GM18499 (cell line): ENCODE measurements at regions not wholly inside any gene's neighbourhood (a gene's known extent, or its start where the extent isn't known, plus 50 kb on each side); places are given as distances from the start of the nearest gene placed in this dataset.
"Not testable (repeated sequence)": the region's sequence is repeated elsewhere in the genome, so short reads cannot be mapped to it uniquely, and the experiment has no call there.

Experiments used
- ATAC-seq: cut with Tn5 transposase; IDR thresholded peaks from one replicate; pipeline ENCODE4 v1.9.1; 2021; ENCODE audit warnings: moderate number of reproducible peaks; ENCODE audit not compliant: insufficient read depth, unreplicated experiment

DNA sequence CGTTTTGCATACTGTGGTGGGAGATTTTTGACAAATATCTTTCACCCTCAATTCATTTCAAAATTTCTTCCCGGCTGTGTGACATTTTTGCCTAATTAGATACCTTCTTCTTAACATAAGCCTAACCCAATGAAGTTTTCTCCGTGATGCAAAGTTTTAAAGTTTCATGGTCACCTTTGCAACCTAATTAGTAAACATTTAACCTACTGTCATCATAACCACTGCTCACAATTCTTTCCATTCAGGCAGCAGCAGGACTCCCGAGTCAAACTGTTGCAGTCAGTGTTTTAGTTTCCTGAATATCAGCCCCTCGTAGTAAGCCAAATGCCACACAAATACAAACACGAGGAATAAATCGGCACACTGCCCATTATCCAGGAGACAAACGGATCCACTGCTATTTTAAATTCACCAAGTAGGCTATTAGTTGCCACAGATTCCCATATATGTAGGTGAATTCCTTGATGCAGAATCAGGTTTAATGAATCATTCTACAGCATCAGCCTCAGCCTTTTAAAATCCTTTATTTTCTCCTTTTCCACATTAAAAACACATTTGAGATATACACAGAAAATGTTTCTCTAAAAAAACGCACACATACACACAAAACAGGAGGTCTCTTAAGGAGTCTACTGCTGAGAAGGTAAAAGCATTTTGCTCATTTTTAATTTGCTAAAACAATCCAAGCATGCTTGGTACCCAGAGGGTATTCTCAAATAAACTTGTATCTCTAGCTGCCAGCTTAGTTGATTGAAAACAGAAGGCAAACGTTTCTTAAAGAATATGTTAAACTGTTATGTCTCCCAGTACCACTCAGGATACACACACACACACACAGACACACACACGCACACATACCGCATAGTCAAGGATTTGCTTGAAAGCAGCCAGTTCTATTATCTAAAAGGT is 106.5 kb upstream of the KCTD1 start:
- no peak for ATAC-seq

DNA sequence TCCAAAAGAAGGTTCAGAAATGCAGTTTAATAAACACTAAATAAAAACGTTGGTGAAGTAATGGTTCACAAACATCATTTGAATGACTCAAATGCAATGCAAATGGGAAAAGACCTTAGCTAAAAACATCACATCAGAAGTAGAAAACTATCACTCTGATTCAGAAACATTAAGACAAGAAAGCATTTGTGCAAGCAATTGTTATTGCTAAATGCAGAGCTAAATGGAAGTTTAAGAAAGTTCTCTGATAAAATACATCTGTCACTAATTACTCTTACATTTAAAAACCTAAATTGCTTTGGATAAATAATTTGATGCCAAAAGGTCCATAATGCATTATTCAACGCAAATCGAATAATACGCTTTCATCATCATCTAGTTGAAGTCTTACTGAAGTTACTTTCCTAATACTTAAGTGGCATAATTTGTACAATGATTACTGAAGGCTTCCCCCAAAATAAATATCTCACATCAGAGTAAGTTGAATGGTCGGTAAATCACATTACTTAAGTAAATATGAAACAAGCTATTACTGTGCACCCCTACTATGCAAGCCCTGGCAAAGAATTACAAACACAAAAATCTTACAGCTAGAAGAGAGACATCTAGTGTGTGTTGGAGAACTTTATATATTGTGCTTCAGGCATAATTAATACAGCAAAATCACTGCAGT is 105.7 kb upstream of the KCTD1 start:
- ATAC-seq, result no peak

DNA sequence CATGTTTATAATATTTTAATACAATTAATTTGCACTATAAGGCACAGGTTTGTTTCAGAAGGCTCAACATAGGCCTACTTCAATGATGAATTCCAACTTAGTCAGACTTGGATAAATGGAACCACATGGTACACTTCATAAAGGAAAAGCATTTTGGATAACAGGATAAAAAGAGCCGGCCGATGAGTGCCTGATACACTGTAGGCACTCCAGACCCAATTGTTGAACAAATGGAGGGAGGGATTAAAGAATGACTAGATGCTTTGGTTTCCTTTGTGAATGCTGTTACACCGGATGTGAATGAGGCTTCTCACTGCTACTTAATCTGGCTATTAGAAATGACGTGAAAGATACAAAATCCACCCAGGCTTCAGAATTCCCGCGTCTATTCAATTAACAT is 104.1 kb upstream of the KCTD1 start:
- ATAC-seq, result no peak

DNA sequence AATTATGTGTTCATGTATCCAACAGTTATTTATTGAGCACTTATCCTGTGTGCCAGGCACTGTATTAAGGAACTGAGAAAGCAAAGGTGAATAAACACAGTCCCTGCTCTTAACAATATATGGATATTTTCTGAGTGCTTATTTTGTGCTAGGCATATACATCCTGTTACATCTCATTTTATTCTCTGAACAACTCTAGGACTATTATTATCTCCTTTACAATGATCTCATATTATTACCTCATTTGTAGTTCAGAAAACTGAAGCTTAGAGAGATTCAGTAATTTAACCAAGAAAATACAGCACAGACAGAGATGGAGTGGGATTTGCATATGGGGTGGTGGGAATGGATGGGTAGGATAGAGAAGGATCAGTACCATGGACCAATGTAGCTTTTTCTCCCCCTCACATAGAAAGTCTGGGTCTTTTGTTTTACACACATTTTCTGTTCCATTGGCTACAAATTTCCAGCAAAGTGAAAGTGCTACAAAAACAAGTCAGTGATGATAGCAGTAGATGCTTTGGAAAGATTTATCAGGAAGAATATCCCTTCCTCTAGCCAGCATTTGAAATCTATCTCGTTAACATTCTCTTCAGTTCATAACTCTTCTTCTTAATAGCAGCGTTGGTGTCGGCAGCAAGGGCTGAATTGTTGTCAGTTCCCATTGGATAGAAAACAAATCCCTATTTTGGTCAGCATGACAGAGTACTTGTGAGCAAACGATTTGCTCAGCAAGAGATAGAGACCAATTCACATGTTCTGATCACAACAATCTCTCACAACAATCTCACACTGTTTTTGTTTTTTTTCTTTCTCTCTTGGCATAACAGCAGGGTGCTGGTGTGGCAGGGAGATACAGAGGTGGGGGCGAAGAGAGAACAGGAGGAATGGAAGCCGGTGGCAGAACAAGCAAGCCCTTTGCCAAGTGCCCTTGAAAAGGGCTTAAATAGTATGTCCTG is 102.2 kb upstream of the KCTD1 start:
- no peak for ATAC-seq

DNA sequence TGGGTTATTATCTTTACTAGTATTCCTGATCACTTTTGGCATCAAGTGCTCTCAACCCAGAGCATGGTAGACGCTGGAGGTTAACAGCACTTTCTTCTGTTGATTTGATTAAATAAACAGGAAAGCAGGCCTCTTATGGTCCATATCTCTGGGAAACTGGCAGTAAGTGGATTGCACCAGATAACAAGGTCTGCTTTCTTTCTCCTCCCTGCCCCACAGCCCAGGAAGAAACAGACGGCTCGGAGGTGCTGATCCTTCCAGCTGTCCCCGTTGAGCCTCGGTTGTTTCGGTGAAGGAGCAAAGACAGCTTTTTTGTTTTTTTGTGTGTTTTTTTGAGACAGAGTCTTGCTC is 100.8 kb upstream of the KCTD1 start:
- no peak for ATAC-seq

DNA sequence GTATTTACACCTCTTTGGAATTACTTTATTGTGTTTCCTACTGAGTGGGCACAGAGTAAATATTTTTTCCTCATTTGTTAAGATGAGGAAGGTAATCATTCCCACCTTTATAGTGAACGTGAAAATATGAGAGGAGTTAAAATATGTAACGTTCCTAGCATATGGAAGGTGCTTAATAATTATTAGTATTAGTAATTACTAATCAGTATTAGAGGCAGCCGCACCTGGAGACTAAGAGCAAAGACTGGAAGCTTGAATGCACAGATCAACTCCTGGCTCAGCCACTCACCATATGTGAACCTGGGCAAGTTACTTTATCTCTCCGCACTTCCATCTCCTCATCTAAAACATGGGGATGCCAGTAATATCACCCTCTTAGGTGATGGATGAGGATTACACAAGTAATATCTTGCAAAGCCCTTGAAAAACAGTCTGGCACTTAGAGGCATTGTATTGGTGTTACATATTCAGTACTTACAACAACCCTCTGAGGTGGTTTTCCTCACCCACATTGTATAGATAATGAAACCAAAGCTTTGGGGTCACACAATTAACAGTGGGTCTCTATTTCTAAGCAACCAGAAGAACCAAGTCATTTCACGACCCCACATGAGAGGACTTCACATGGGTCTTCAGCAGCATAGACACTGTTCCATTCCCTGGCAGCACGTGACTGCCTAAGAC is 100.3 kb upstream of the KCTD1 start:
- no peak for ATAC-seq

DNA sequence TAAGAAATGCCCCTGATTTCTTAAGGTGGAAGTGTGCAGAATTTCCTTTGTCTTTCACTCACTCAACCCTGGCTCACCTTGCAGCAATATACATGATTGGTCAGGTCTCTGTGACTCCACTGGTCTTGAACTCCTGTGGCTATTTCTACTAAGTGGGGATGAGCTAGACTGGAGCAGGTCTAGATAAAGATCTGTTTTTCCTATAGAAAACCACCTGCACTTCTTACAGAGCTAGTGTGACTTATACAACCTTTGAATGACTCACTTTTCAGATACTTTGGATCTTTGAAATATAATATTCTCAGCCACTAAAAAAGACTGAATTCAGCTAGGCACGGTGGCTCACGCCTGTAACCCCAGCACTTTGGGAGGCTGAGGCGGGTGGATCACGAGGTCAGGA is 98.5 kb upstream of the KCTD1 start:
- ATAC-seq, result no peak

DNA sequence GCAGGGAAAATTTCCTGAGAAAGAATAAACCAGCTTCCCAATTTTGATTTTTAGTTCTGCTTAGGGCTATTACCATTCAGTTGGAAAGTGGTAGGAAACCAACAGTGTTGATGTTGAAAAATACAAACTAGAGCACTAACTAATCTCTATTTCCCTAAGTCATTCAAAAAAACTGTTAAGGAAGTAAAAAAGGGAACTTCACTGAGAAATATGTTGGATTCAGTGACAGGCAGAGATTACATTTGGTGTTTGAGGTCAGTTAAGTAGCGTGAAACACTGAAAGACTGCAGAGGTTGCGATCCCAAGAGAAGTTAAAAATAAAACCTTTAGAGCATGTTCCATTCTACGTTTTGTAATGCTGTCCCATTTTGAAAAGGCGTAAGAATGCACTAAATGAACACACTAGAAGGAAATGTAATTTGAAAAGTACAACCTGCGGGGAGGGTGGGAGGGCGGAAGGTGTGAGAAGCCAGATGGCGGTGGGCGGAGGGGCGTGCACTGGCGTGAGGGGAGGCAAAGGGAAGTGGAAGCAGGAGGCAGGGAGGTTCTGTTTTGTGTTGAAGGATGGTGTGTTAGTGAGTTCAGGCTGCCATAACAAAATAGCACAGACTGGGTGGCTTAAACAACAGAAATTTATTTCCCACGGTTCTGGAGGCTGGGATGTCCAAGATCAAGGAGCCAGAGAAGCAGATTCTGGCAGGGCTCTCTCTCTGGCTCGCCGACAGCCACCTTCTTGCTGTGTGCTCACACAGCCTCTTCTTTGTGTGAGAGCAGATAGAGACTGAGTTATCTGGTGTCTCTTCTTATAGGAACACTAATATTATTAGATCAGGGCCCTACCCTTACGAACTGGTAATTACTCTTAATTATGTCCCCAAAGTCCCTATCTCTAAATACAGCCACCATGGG is 94.3 kb upstream of the KCTD1 start:
- ATAC-seq, result no peak

DNA sequence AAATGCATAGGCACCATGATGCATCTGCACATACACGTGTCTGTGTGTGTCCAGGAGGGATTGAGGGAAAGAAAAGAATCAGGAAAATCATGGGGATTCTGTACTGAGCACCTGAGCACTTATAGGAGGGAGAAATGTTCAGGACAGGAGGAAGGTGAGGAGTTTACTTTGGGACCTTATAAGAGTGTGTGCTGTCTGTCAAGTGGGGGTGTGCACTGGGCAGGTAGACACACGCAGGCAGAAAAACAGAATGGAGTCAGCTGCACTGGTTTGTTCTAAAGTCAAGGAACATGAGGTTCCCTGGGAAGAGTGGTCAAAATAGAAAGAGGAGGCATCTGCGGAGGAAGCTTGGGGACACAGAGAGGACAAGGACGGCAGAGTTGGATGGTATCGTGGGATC is 92.2 kb upstream of the KCTD1 start:
- ATAC-seq, result no peak

DNA sequence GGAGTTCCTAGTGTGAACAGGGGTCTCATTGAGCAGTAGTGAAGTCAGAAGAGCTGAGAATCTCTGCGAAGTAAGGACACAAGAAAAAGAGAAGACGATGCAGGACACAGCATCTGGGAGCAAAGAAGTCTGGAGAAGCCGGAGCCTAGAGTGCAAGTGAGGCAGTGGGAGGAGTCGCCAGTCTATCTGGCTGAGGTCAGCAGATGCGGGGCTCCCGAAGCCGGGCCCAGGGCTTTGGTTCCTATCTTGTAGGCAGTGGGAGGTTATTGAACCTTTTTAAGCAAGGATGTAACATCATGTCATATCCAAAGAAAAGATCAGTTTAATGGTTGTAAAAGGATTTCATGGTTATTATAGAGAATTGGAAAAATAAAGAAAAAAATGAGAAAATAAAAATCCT is 90.8 kb upstream of the KCTD1 start:
- ATAC-seq, result no peak

DNA sequence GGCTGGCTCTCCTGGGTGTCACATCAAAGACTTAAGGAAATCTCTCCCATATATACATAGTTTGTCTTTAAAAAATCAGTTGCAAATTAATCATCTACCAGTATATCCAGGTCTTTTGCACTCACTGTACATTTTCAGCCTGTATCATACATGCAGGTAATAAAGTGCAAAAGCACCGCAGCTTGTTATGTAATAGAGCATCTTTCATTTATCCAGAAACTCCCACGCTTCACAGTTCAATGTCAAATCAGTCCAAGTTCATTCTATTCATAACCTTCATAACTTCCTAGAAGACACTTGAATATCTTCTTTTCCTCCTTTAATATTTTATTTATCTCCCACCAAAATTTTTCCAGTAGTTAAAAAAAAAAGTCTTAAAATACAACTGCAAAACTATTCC is 89.6 kb upstream of the KCTD1 start:
- ATAC-seq, result no peak

DNA sequence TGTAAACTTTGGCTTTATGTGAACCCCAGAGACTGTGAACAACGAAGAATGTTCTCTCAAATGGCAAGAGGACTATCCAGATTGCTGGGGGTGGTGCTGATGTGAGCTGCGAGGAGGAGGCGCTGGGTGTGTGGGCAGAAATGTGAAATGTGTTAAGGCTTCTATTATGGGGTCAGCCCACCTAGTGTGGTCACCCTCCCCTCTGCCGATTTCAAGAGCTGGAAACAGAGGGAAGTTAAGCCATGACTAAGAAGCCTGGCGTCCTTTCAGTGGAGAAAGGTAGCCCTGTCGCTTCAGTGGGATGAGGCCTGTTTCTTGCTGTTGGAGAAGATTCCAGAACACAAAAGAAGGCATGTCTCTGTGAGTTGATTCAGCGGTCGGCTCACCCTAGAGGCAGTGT is 89.0 kb upstream of the KCTD1 start:
- ATAC-seq, result no peak

DNA sequence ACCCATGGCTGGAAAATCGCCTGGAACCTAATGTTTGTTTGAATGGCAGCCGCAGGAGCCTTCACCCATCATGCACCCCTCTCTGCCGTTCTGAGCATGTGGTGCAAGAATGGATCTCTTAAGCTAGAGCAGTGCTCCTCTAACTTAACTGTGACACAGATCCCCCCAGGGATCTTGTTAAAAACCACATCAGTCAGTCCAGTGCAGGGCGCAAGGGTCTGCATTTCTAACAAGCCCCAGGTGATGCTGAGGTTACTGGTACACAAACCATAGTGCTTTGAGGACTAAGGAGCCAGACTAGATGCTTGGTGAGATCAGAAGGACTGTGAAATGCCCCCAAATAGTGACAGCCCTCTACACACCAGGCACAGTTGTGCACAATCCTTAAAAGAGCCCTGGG is 87.1 kb upstream of the KCTD1 start:
- no peak for ATAC-seq

DNA sequence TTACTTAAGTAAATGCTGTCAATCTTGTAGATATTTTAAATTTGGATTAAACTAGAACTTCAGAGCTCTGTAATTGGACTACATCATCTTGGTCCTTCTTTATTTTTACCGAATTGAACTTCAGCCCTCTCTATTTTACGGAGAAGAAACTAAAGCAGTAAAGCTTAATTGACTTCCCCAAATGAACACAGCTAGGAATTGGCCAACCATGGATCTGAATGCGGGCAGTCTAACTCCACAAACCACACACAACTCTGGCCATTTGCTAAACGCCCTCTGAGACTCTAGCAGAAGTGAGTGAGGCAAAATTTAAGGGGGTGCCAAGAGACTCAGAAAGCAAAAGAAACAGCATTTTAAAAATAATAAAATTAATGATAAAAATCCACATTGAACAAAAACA is 86.3 kb upstream of the KCTD1 start:
- ATAC-seq, result no peak

DNA sequence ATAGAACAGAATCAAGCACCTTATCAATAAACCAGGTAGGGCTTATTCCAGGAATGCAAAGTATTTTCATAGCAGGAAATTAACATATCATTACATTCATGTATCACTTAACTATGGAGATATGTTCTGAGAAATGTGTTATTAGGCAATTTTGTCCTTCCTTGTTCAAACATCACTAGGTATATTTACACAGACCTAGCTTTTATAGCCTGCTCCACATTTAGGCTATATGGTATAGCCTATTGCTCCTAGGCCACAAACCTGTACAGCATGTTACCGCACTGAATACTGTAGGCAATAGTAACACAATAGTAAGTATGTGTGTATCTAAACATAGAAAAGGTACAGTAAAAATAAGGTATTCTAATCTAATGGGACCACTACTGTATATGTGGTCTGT is 82.8 kb upstream of the KCTD1 start:
- no peak for ATAC-seq

DNA sequence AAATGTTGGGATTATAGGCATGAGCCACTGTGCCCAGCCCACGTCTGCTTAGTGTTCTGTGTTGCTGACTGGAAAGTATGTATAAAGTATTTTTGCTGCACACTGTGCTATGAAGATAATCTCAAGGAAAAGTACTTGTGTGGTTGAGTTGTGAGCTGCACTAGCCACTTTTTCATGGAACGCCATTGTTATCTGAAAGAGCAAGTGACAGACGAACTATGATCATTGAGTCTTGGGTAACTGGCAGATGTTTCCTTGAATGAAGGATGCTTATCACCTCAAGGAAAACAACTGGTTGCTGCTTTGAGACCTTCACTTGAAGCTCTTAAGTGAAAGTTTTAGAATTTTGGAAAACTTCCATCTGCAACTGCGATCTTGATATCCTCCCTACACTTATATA is 82.2 kb upstream of the KCTD1 start:
- ATAC-seq, result no peak

DNA sequence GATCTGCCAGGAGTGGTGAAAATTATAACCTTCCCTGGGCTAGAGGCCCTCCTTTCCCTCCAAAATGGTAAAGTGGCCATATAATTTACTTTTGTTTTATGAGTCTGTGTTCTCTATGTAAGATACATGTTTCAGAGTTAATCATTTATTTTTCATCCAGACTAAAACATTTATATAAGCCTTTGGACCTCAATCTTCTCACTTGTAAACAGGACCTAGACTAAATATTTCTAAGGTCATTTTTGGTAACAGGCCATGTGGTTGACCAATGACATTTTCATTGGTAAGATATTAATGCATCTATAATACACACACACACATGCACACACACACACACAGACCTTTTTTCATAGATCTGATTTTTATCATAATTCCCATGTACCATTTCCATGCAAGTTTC is 79.7 kb upstream of the KCTD1 start:
- ATAC-seq, result no peak

DNA sequence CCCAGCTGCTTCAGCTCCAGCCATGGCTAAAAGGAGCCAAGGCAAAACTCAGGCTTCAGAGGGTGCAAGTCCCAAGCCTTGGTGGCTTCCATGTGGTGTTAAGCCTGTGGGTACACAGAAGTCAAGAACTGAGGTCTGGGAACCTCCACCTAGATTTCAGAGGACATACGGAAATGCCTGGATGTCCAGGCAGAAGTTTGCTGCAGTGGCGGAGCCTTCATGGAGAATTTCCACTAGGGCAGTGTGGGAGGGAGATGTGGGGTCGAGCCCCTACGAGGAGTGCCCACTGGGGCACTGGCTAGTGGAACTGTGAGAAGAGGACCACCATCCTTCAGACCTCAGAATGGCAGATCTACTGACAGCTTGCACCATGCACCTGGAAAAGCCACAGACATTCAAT is 76.1 kb upstream of the KCTD1 start:
- no peak for ATAC-seq

DNA sequence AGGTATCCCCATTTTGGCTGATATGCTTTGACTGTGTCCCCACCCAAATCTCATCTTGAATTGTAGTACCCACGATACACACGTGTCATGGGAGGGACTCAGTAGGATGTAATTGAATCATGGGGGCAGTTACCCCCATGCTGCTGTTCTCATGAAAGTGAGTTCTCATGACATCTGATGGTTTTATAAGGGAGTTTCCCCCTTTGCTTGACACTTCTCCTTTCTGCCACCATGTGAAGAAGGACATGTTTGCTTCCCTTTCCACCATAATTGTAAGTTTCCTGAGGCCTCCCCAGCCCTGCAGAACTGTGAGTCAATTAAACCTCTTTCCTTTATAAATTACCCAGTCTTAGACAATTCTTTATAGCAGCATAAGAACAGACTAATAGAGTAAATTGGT is 75.0 kb upstream of the KCTD1 start:
- ATAC-seq, result not testable (repeated sequence)
